GM08714 (cell line): ENCODE measurements at regions not wholly inside any gene's neighbourhood (a gene's known extent, or its start where the extent isn't known, plus 50 kb on each side); places are given as distances from the start of the nearest gene placed in this dataset.
"Not testable (repeated sequence)": the region's sequence is repeated elsewhere in the genome, so short reads cannot be mapped to it uniquely, and the experiment has no call there.

Source experiments
- H3K4me3 ChIP-seq: fragments of 200-500 bp; sonication (Bioruptor generic); 2 replicates; pipeline ENCODE4 v1.5.1; 2014; ENCODE audit warnings: mild to moderate bottlenecking, low read length, inconsistent platforms
- ZNF274 ChIP-seq: IDR thresholded peaks from 2 replicates; pipeline ENCODE4 v1.6.1; 2012; ENCODE audit warnings: mild to moderate bottlenecking, low read depth, low read length

DNA sequence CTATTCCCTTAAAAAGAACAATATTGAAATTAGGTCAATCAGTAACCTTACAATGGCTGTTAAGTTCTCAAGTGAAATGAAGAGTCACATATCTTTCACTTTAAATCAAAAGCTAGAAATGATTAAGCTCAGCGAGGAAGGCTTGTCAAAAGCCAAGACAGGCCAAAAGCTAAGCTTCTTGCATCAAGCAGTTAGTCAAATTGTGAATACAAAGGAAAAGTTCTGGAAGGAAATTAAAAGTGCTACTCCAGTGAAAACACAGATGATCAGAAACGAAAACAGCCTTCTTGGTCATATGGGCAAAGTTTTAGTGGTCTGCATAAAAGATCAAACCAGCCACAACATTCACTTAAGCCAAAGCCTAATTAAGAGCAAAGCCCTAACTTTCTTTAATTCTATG lies 402.6 kb upstream of the ZEB2 start:
- TF ChIP-seq ZNF274, result no peak
- H3K4me3 ChIP-seq, result no peak overlapping the region

DNA sequence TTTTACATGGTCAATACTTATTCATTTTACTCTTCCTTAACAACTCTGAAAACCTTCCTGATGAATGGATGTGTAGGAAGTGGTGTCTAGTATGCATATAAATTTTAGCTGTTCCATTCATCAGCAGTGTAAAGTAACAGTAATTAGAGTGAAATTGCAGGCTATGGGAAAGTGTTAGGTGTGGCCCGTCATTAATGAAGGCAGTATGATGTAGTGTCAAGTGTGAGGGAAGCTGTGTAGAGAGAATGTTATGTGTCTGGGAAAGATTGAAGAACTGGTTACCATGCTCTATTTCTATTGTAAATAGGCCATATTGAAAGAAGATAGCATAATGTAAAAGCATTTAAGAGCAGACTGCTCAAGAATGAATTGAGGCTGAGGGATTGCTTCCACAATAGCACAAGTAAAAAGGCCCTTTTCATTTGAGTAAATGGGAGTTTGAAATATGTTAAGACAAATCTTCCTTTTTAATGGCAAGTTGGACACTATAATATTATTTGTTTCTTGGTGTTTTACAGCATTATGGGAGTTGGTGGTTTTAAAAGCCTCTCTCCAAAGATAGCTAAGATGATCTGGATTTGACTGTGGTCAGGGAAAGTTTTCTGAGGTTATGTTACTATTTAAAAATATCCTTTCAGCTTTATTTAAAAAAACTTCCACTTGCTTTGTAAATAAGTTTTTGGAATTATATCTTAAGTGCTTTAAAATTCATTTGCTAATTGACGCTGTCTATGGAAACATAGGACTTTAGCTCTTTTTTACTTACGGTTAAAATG lies 401.0 kb upstream of the ZEB2 start:
- TF ChIP-seq ZNF274, result no peak
- no peak overlapping the region for H3K4me3 ChIP-seq

DNA sequence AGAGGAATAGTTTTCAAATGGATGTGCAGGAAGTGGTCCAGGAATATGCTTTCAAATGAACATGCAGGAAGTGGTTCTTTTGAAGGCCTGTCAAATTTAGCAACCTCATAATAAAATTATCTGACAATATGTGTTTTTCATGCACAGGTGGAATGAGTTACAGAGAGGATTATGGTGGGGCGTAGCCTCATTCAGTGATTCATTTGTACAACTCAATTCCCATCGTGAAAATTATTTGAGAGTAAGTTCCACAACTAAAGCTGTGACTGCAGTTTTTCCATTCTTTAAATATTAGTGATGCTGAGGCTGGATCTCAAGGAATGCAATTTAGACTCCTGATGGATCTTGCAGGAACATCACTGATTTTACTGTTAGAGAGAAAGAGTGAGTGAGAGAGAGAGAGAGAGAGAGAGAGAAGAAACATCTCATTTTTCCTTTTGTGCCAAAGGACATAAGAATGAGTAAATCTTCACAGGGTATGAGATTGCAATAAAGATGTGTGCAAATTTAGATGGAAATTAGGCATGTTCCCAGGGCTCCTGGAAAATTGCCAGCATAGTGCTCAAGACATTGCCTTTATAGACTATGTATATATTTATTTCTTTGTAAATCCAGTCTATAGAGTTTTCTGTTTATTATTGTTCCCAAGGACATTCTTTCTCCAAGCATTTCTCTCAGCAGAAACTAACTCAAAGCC lies 394.9 kb upstream of the ZEB2 start:
- no peak for TF ChIP-seq ZNF274
- H3K4me3 ChIP-seq, result no peak overlapping the region

DNA sequence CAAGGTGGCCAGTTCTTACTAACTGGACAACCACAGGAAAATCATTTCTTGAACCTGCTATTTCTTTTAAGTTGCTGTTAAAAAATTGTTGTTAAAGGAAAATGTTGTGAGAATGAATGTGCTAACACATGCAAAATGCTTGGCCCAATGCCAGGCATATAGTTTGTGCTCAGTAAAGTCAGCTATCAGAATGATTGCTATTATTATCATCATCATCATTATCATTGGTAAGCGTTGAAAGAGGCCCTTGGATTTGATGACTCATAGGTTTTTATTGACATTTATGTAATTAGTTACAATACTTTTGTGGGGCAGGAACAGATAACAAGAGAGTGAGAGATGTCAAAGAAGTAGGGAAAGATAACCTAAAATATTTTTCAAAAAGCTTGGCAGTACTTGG lies 394.2 kb upstream of the ZEB2 start:
- no peak overlapping the region for H3K4me3 ChIP-seq
- TF ChIP-seq ZNF274, result no peak

DNA sequence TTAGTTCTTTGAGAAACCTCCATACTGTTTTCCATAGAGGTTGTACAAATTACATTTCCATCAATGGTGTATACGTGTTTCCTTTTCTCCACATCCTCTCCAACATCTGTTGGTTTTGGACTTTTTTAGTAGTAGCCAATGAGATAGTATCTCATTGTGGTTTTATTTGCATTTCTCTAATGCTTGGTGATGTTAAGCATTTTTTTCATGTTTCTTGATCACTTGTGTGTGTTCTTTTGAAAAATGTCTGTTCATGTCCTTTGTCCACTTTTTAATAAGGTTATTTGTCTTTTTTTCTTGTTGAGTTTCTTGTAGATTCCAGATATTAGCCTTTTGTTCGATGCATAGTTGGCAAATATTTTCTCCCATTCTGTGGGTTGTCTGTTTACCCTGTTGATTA lies 392.3 kb upstream of the ZEB2 start:
- H3K4me3 ChIP-seq, result no peak overlapping the region
- TF ChIP-seq ZNF274, result no peak

DNA sequence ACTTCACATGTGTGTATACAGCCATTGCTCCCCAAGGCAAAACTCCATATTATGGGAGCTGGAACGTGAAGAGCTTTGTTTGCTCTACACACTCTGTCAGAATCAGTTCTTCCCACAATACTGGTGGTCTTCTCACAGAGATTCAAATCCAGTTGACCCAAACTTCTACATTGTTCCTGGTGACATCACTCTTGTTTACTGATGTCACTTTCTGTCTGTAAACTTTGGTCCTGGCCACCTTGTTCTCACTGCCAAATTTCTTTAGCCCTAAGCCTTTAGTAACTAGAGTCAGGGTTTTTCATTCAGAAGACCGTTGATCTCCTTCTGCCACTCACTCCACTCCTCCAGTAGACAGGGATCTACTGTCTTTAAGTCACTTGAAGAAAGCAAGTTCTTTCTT lies 386.0 kb upstream of the ZEB2 start:
- TF ChIP-seq ZNF274, result no peak
- no peak overlapping the region for H3K4me3 ChIP-seq

DNA sequence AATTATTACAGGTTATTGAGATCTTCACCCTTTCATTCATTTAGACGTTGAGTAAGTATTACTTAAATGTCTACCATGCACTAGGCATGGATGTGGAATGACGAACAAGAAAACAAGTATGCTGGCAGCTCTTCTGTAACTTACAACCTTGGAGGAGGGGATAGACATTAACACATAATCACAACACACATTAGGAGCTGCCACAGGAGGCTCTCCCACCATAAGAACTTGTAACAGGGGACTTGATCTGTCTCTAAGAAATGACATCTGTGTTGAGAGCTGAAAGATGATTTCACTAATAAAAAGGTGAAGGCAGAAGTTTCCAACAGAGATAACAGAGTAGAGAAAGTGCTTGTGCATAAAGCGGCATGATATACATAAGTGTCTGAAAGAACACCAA lies 384.7 kb upstream of the ZEB2 start:
- TF ChIP-seq ZNF274, result no peak

DNA sequence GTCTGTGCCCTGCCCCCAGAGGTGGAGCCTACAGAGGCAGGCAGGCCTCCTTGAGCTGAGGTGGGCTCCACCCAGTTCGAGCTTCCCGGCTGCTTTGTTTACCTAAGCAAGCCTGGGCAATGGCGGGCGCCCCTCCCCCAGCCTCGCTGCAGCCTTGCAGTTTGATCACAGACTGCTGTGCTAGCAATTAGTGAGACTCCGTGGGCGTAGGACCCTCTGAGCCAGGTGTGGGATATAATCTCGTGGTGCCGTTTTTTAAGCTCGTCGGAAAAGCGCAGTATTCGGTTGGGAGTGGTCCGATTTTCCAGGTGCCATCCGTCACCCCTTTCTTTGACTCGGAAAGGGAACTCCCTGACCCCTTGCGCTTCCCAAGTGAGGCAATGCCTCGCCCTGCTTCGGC lies 383.1 kb upstream of the ZEB2 start:
- H3K4me3 ChIP-seq, result not testable (repeated sequence)

More for the DNA sequence above, 384.7 kb upstream of the ZEB2 start:
- H3K4me3 ChIP-seq, result no peak overlapping the region

DNA sequence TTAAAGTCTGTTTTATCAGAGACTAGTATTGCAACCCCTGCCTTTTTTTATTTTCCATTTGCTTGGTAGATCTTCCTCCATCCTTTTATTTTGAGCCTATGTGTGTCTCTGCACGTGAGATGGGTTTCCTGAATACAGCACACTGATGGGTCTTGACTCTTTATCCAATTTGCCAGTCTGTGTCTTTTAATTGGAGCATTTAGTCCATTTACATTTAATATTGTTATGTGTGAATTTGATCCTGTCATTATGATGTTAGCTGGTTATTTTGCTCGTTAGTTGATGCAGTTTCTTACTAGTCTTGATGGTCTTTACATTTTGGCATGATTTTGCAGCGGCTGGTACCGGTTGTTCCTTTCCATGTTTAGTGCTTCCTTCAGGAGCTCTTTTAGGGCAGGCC lies 381.5 kb upstream of the ZEB2 start:
- not testable (repeated sequence) for H3K4me3 ChIP-seq

DNA sequence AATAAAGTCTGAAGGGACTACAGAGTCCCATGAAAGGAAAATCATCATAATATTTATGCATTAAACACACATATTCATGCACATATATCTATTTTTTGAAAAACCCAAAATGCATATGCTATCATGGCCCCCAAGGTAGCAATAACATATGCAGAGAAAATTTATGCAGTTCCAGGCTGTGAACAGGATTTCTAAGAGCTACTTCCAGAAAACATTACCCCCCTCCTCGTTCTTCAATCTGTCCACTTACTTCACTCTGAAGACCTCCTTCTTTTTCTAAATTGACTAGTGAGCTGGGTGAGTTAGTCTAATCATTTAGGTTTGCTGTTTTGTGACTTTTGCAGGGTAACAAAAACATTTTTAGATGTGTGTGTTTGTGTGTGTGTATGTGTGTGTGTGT lies 376.4 kb upstream of the ZEB2 start:
- TF ChIP-seq ZNF274, result no peak
- H3K4me3 ChIP-seq, result no peak overlapping the region

DNA sequence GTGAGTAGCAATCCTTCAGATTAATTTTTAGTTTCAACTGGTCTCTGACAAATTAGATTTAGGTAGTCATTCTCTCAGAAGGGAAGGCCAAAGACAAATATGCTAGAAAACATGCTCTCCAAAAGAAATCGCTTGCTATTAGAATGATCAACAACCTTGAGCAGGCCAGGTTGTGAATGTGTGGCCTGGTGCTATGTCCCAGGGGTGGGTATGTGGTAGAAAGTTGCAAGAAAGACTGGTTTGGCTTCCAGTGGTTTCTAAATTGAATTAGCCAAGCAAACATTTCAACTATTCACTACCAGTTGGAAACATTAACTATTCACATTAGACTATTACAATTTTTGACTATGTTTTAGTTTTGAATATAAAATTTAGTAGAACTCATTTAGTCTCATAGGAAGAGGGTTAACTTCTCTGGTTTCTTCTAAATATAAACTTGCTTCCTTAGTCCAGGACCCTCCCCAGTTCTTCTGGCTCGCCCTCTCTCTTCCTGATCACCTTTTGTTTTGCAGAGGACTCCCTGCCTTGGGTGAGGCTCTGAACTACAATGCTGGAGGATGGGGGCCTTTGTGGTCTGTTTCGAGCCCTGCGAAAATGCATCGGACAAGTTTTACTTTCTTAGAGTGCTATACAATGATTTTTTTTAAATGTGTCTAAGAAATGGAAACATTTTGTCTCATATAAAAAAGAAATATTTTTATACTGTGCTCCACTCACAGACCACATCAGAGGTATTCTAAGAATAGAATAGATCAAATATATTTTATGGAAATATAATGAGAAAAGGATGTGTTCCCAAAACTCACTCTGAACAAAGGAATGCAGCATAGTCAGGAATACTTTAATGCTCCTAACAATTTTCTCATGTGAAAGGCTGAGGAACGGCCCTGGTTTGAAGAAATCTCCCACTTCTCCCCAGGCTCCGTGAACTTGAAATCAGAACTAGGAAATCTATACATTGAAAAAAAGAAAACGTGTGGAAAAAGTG lies 375.0 kb upstream of the ZEB2 start:
- H3K4me3 ChIP-seq, result no peak overlapping the region
- no peak for TF ChIP-seq ZNF274

DNA sequence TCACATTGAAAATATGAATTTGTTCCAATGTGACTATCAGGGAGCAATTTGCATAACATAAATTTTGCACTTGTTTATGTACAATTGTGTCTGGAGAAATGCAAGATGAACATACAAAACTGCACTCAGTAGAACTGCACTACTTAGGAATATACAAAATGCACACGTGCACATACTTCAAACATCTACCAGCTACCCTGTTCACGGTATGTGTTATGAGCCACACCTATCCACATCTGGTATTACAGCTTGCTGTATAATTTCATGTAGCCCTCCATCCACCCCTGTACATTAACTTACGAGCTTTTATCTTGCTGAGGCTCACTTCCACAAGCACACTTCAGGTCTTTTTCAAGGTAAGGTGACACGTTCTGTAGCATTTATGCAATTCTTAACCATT lies 373.5 kb upstream of the ZEB2 start:
- H3K4me3 ChIP-seq, result no peak overlapping the region

DNA sequence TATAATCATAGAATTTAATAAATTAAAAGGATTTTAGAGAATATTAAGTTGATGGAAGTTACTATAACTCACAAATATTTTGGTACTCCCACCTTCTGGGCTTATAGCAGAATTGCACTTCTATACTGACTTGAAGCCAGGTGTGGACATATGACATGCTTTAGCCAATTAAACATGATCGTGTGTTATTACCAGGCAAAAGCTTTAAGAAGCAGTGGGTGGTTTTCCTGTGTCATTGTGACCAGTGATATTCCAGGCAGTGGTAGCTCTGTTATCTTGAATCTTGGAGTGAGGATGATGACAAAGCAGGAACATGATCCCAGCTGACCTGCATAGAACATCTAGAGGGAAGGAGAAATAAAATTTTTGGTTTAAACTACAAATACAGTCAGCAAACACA lies 370.9 kb upstream of the ZEB2 start:
- H3K4me3 ChIP-seq, result no peak overlapping the region
- TF ChIP-seq ZNF274, result no peak

More for the DNA sequence above, 373.5 kb upstream of the ZEB2 start:
- no peak for TF ChIP-seq ZNF274

DNA sequence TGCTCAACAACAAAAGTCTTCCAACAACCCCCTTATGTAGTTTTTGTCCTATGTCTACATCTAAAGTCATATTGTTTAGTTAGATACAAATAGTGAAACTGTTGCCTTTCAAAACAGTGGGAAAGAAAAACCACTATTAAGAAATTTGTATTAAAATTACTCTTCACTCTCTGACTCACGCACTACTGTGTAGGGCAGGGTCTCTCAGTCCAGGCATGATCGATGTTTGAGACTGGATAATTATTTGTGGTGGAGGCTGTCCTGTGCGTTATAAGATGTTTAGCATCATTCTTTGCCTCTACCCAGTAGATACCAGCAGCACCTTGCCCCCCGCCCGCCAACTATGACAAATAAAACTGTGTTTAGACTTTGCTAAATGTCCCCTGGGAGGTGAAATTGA lies 369.4 kb upstream of the ZEB2 start:
- no peak for TF ChIP-seq ZNF274
- H3K4me3 ChIP-seq, result no peak overlapping the region

DNA sequence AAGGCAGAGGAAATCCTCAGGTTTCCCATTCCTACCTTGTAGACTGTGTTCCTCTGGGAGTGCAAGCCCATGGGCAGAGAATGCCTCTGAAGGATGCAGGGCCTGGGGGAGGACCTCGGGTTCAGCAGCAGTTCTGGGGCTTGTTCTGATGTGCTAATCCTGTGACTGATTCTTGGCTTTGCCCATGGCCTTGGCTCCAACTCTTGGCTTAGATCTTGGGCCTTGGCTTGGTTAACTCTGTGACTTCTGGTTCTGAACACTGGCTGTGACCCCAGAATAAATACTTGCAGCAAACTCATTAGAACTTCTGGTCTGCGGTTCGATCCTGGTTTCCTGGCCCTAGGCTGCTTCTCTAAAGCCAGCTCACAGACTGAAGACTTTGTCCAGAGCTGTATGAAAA lies 366.9 kb upstream of the ZEB2 start:
- TF ChIP-seq ZNF274, result no peak
- no peak overlapping the region for H3K4me3 ChIP-seq
